OCI-LY7 (cell line): ENCODE measurements at regions not wholly inside any gene's neighbourhood (a gene's known extent, or its start where the extent isn't known, plus 50 kb on each side); places are given as distances from the start of the nearest gene placed in this dataset.

ENCODE experiments used
- BruUV-seq: library from RNA; stranded (reverse); fragments of 400-500 nt; replicated peaks from 2 replicates; lab custom pipeline; 2021; lab: Mats Ljungman, UMichigan
- CTCF ChIA-PET: fragments of 300-600 bp; sonication (Branson Sonifier 250); formaldehyde crosslinking; loops from one replicate; lab custom pipeline; 2022; ENCODE audit warnings: antibody characterized with exemption; ENCODE audit not compliant: unreplicated experiment; lab: Charles Lee
- POLR2A ChIA-PET: fragments of 300-600 bp; sonication (Branson Sonifier 250); formaldehyde crosslinking; loops from one replicate; lab custom pipeline; 2022; ENCODE audit warnings: antibody characterized with exemption; lab: Charles Lee
- DNase-seq: peaks from one replicate; pipeline ENCODE4 v3.0.0-alpha.2; 2015; ENCODE audit warnings: low spot score
- H2AFZ ChIP-seq: fragments of 200-600 bp; sonication (generic), shearing (Covaris generic); 2 replicates; pipeline ENCODE4 v1.6.1; 2014; ENCODE audit warnings: mild to moderate bottlenecking, antibody characterized with exemption, low read length, moderate library complexity
- H3K27ac ChIP-seq: fragments of 200-600 bp; sonication (generic); 2 replicates; pipeline ENCODE4 v1.5.1; 2014; ENCODE audit warnings: mixed run types, low read depth, mild to moderate bottlenecking, moderate library complexity, low read length, inconsistent platforms; ENCODE audit not compliant: poor library complexity, severe bottlenecking
- H3K36me3 ChIP-seq: fragments of 200-600 bp; sonication (generic); 2 replicates; pipeline ENCODE4 v1.6.1; 2014; ENCODE audit warnings: mild to moderate bottlenecking, antibody characterized with exemption, low read length, moderate library complexity, mixed read lengths; ENCODE audit not compliant: insufficient read depth
- H3K4me1 ChIP-seq: fragments of 200-600 bp; sonication (generic); 2 replicates; pipeline ENCODE4 v1.5.1; 2014; ENCODE audit warnings: mild to moderate bottlenecking, low read length; ENCODE audit not compliant: insufficient read depth, poor library complexity, severe bottlenecking
- H3K4me2 ChIP-seq: fragments of 200-600 bp; sonication (generic); 2 replicates; pipeline ENCODE4 v1.6.1; 2014; ENCODE audit warnings: mild to moderate bottlenecking, low read length
- H3K4me3 ChIP-seq: fragments of 200-600 bp; sonication (generic); 2 replicates; pipeline ENCODE4 v1.5.1; 2014; ENCODE audit warnings: mild to moderate bottlenecking, low read depth, low read length; ENCODE audit not compliant: poor library complexity, severe bottlenecking
- H3K79me2 ChIP-seq: fragments of 200-600 bp; sonication (generic); 2 replicates; pipeline ENCODE4 v1.6.1; 2016; ENCODE audit warnings: low read depth, mild to moderate bottlenecking, low read length, moderate library complexity, mixed read lengths; ENCODE audit not compliant: insufficient read depth
- H3K9me2 ChIP-seq: fragments of 200-600 bp; sonication (generic); 2 replicates; pipeline ENCODE4 v1.6.1; 2016; ENCODE audit warnings: mild to moderate bottlenecking, low read length, mixed read lengths; ENCODE audit not compliant: insufficient read depth
- H3K9me3 ChIP-seq: fragments of 200-600 bp; sonication (generic); 2 replicates; pipeline ENCODE4 v1.6.1; 2014; ENCODE audit warnings: mild to moderate bottlenecking, mixed run types, low read length, mixed read lengths
- H4K20me1 ChIP-seq: fragments of 200-600 bp; sonication (generic); 2 replicates; pipeline ENCODE4 v1.6.1; 2014; ENCODE audit warnings: mild to moderate bottlenecking, antibody characterized with exemption, low read length, moderate library complexity, mixed read lengths; ENCODE audit not compliant: insufficient read depth
- CTCF ChIP-seq: fragments of 200-600 bp; sonication (generic); conservative IDR thresholded peaks from 2 replicates; pipeline ENCODE4 v1.5.1; 2014; ENCODE audit warnings: mild to moderate bottlenecking, antibody characterized with exemption, low read length, moderate library complexity, mixed read lengths
- EZH2phosphoT487 ChIP-seq: fragments of 200-600 bp; sonication (generic); IDR thresholded peaks from 2 replicates; pipeline ENCODE4 v1.6.1; 2018; ENCODE audit warnings: low read depth, borderline replicate concordance, mild to moderate bottlenecking, mixed run types, antibody characterized with exemption, low read length, moderate library complexity, mixed read lengths
- intact Hi-C: fragments of 100-400 bp; cut with micrococcal nuclease; formaldehyde crosslinking; loops from one replicate; pipeline ENCODE4 v1.10.0; 2022; ENCODE audit not compliant: unreplicated experiment

DNA sequence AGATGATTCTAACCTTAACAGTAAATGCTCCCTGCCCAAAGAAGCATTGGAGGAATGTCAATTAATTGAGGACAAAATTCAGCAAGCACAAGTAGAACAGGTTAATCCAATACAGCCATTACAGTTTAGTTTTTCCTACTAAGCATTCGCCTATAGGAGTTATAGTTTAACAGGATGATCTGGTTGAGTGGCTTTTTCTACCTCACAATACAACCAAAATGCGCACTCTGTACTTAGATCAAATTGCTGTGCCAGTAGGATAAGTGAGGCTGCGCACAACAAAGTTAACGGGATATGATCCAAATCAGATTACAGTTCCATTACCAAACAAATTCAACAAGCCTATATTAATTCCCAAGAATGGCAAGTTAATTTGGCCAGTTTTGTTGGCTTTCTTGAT is 117.1 kb upstream of the TRIM24 start:
- Histone ChIP-seq H3K36me3 (no peaks in the 10 kb centered on the region), H2AFZ (no peak overlapping the region), H3K9me2 (no peaks in the 10 kb centered on the region), H3K27ac (no peak overlapping the region), H3K4me2 (no peak overlapping the region), H4K20me1 (no peaks in the 10 kb centered on the region), H3K79me2 (no peaks in the 10 kb centered on the region), H3K4me1 (no peaks in the 10 kb centered on the region), H3K4me3 (no peak overlapping the region), H3K9me3 (no peaks in the 10 kb centered on the region)
- no TSS peak for BruUV-seq
- DNase-seq, result no peak
- intact Hi-C loops, result no loop called here
- ChIA-PET POLR2A (interaction anchor here (0.6 kb wide), 1 partner anchor 148 kb away, joined by 3 read pairs; no protein-coding TSS in a partner anchor), CTCF (no interaction called here)
- no peak for TF ChIP-seq EZH2phosphoT487
- TF ChIP-seq CTCF, result no peak

GRCh38 chr7:138345567-138345966 is 114.5 kb upstream of the TRIM24 start:
- no TSS peak for BruUV-seq
- Histone ChIP-seq H4K20me1 (no peaks in the 10 kb centered on the region), H3K36me3 (no peaks in the 10 kb centered on the region), H3K4me1 (no peaks in the 10 kb centered on the region), H3K9me3 (no peaks in the 10 kb centered on the region), H3K9me2 (no peaks in the 10 kb centered on the region), H3K27ac (no peak overlapping the region), H3K4me2 (no peak overlapping the region), H3K79me2 (no peaks in the 10 kb centered on the region), H3K4me3 (no peak overlapping the region), H2AFZ (no peak overlapping the region)
- ChIA-PET CTCF (interaction anchor here (0.6 kb wide), 1 partner anchor 378 kb away, joined by 3 read pairs; no protein-coding TSS in a partner anchor), POLR2A (no interaction called here)
- no peak for TF ChIP-seq EZH2phosphoT487
- no peak for TF ChIP-seq CTCF
- DNase-seq, result no peak
- intact Hi-C loops, result no loop called here

DNA sequence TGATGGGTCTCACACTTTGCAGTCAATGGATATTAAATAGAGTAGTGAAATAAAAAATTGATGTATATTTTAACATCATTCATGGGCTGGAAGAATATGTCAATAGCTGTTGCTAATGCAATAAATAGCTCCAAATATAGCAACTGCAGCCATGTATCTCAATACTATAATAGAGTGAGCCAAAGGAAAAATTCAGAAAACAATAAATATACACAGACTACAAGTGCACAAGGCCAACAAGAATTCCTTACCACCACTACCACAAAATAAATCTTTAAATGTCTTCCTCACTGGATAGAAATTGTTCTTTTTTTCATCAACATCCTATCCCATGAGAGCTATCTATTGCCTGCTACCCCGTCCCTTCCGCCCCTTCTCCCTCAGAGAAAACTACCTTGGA is 113.1 kb upstream of the TRIM24 start:
- TF ChIP-seq EZH2phosphoT487, result no peak
- TF ChIP-seq CTCF, result no peak

More for the DNA sequence above, 113.1 kb upstream of the TRIM24 start:
- Histone ChIP-seq H3K4me1 (no peaks in the 10 kb centered on the region), H3K36me3 (no peaks in the 10 kb centered on the region), H3K4me2 (no peak overlapping the region), H3K27ac (no peak overlapping the region), H3K79me2 (no peaks in the 10 kb centered on the region), H3K9me3 (no peaks in the 10 kb centered on the region), H4K20me1 (no peaks in the 10 kb centered on the region), H3K4me3 (no peak overlapping the region), H3K9me2 (no peaks in the 10 kb centered on the region), H2AFZ (no peak overlapping the region)
- no TSS peak for BruUV-seq
- ChIA-PET CTCF (interaction anchor here (0.6 kb wide), 1 partner anchor 13 kb away, joined by 3 read pairs; no protein-coding TSS in a partner anchor), POLR2A (no interaction called here)
- no peak for DNase-seq
- intact Hi-C loops, result no loop called here
